VCaP (cell line): ENCODE measurements at regions not wholly inside any gene's neighbourhood (a gene's known extent, or its start where the extent isn't known, plus 50 kb on each side); places are given as distances from the start of the nearest gene placed in this dataset.
A peak's percentile ranks its signal among the peaks of the same experiment; 100 is the strongest.

Experiments
- H3K27ac ChIP-seq: fragments of 450-650 bp; 2 replicates; pipeline ENCODE4 v1.5.1; 2017
- TF ChIP-seq, protein P1 (sequence below): fragments of 450-650 bp; conservative IDR thresholded peaks from 2 replicates; pipeline ENCODE4 v1.5.1; 2017; ENCODE audit warnings: mild to moderate bottlenecking, moderate library complexity

- H3K27ac ChIP-seq = no peak overlapping the region
- TF ChIP-seq, protein P1, sequence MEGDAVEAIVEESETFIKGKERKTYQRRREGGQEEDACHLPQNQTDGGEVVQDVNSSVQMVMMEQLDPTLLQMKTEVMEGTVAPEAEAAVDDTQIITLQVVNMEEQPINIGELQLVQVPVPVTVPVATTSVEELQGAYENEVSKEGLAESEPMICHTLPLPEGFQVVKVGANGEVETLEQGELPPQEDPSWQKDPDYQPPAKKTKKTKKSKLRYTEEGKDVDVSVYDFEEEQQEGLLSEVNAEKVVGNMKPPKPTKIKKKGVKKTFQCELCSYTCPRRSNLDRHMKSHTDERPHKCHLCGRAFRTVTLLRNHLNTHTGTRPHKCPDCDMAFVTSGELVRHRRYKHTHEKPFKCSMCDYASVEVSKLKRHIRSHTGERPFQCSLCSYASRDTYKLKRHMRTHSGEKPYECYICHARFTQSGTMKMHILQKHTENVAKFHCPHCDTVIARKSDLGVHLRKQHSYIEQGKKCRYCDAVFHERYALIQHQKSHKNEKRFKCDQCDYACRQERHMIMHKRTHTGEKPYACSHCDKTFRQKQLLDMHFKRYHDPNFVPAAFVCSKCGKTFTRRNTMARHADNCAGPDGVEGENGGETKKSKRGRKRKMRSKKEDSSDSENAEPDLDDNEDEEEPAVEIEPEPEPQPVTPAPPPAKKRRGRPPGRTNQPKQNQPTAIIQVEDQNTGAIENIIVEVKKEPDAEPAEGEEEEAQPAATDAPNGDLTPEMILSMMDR = no peak
Measured at GRCh38 chr13:46489586-46490023, 63.4 kb upstream of the LRCH1 start.

- H3K27ac ChIP-seq = no peak overlapping the region
- TF ChIP-seq, protein P1 = no peak
Measured at GRCh38 chr13:46487748-46488147, 65.2 kb upstream of the LRCH1 start.

DNA sequence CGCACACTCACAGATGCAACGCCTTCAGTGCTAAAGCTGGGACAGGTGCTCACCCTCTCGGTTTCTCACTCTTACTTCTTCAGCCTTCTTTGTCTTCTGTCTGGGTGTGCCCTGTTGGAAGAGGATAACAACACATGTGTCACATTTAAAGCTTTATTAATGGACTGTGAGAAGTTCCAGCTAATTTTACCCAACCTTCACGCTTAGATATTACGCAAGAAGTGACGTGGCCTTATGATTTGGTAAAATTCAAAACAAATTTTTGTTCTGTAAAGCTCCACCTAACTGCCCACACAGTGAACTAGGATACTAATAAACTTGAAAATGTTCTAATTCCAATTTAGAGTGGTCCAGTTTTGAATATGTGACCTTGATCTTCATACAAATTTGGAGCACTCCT lies 66.7 kb upstream of the LRCH1 start:
- TF ChIP-seq, protein P1 = no peak
- no peak overlapping the region for H3K27ac ChIP-seq

- no peak overlapping the region for H3K27ac ChIP-seq
- TF ChIP-seq, protein P1 = no peak
Measured at GRCh38 chr13:46484561-46484960, 68.4 kb upstream of the LRCH1 start.

GRCh38 chr13:46481166-46481565 lies 71.8 kb upstream of the LRCH1 start:
- H3K27ac ChIP-seq = no peak overlapping the region
- TF ChIP-seq, protein P1 = no peak

- no peak overlapping the region; the same call in 1 of the 2 replicates for H3K27ac ChIP-seq
Measured at GRCh38 chr13:46480131-46480530, 72.8 kb upstream of the LRCH1 start.

GRCh38 chr13:46479691-46480090 lies 73.3 kb upstream of the LRCH1 start:
- TF ChIP-seq, protein P1 = no peak
- peak overlapping the region; percentile 26; the same call in 1 of the 2 replicates for H3K27ac ChIP-seq

More at GRCh38 chr13:46480131-46480530, 72.8 kb upstream of the LRCH1 start:
- TF ChIP-seq, protein P1 = no peak
